ENCODE measurements at regions not wholly inside any gene's neighbourhood (a gene's known extent, or its start where the extent isn't known, plus 50 kb on each side); places are given as distances from the start of the nearest gene placed in this dataset.

GRCh38 chr12:84632556-84632955 lies 280.0 kb downstream of the SLC6A15 start:
- H3K4me3 ChIP-seq (replicated peaks; ENCODE audit: low read depth, low read length): no peak overlapping the region
- DNase-seq (ENCODE audit: extremely low read depth, low read depth): no peak
- no peak for TF ChIP-seq CTCF (IDR thresholded peaks at IDR 0.05; ENCODE audit: low read depth, low read length, missing control alignments)

- no peak overlapping the region for H3K4me3 ChIP-seq (replicated peaks; ENCODE audit: low read depth, low read length)
- DNase-seq (ENCODE audit: extremely low read depth, low read depth): no peak
- TF ChIP-seq CTCF (IDR thresholded peaks at IDR 0.05; ENCODE audit: low read depth, low read length, missing control alignments): no peak
Measured at GRCh38 chr12:84631020-84631419, 281.6 kb downstream of the SLC6A15 start.

GRCh38 chr12:84627593-84627992 lies 285.0 kb downstream of the SLC6A15 start:
- no peak for TF ChIP-seq CTCF (IDR thresholded peaks at IDR 0.05; ENCODE audit: low read depth, low read length, missing control alignments)
- H3K4me3 ChIP-seq (replicated peaks; ENCODE audit: low read depth, low read length): no peak overlapping the region
- DNase-seq (ENCODE audit: extremely low read depth, low read depth): no peak

- DNase-seq (ENCODE audit: extremely low read depth, low read depth): no peak
- TF ChIP-seq CTCF (IDR thresholded peaks at IDR 0.05; ENCODE audit: low read depth, low read length, missing control alignments): no peak
- no peak overlapping the region for H3K4me3 ChIP-seq (replicated peaks; ENCODE audit: low read depth, low read length)
Measured at GRCh38 chr12:84624601-84625000, 288.0 kb downstream of the SLC6A15 start.

GRCh38 chr12:84619053-84619571 lies 293.5 kb downstream of the SLC6A15 start:
- DNase-seq (ENCODE audit: extremely low read depth, low read depth): no peak
- no peak for TF ChIP-seq CTCF (IDR thresholded peaks at IDR 0.05; ENCODE audit: low read depth, low read length, missing control alignments)
- no peak overlapping the region for H3K4me3 ChIP-seq (replicated peaks; ENCODE audit: low read depth, low read length)

GRCh38 chr12:84607170-84607819 lies 305.3 kb downstream of the SLC6A15 start:
- no peak for DNase-seq (ENCODE audit: extremely low read depth, low read depth)
- TF ChIP-seq CTCF (IDR thresholded peaks at IDR 0.05; ENCODE audit: low read depth, low read length, missing control alignments): no peak
- H3K4me3 ChIP-seq (replicated peaks; ENCODE audit: low read depth, low read length): no peak overlapping the region

GRCh38 chr12:84605983-84606382 lies 306.6 kb downstream of the SLC6A15 start:
- no peak for TF ChIP-seq CTCF (IDR thresholded peaks at IDR 0.05; ENCODE audit: low read depth, low read length, missing control alignments)
- no peak for DNase-seq (ENCODE audit: extremely low read depth, low read depth)

More at GRCh38 chr12:84605983-84606382, 306.6 kb downstream of the SLC6A15 start:
- no peak overlapping the region for H3K4me3 ChIP-seq (replicated peaks; ENCODE audit: low read depth, low read length)
